Islet precursor cell (in vitro differentiated cells): ENCODE measurements at regions not wholly inside any gene's neighbourhood (a gene's known extent, or its start where the extent isn't known, plus 50 kb on each side); places are given as distances from the start of the nearest gene placed in this dataset.
"Not testable (repeated sequence)": the region's sequence is repeated elsewhere in the genome, so short reads cannot be mapped to it uniquely, and the experiment has no call there.

Experiments used
- DNase-seq: peaks from one replicate; pipeline ENCODE4 v3.0.0-alpha.2; 2018

DNA sequence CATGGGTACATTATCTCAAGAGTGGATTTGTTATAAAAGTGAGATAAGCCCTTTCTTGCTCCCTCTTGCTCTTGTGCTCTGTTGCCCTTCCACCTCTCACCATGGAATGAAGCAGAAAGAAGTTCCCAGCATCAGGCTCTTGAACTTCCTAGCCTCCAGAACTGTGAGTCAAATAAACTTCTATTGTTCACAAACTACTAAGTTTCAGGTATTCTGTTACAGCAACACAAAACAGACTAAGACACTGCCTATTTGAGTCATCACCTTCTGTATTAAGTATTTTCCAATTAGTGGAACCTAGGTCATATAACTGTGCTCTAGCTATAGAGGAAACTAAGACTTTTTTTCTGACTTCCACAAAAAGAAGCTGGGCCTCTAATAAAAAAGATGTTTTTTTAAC lies 201.2 kb upstream of the FOXG1 start:
- no peak for DNase-seq

DNA sequence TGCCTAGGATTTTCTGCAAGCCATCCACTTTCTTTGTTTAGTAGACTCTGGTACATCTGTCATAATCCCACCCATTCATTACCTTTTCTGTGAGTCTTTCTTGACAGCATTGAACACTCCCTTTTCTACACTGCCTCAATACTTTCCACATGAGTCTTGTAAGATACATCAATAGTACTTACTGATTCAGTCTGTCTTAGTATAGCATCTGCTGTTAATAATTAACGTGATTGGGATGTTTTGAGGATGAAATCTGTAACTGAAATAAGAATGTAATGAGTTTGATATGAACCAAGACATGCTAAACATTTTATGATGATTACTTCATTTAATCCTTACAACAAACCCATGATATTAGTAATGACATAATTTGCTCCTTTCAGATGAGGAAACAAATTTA lies 196.2 kb upstream of the FOXG1 start:
- no peak for DNase-seq

DNA sequence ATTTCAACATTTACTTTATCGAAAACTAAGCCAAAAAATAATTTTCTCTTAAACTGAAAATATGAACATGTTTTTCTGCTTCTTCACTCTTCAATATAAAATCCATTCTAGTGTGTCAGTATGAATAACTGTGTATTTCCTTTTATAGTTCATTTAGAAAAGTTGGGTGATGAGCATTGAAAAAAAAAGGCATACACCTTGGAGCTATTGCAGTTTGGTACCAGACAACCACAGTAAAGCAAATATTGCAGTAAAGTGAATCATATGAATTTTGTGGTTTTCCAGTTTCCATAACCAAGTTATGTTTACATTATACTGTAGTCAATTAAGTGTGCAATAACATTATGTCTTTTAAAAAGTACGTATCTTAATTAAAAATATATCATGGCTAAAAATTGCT lies 195.0 kb upstream of the FOXG1 start:
- no peak for DNase-seq

DNA sequence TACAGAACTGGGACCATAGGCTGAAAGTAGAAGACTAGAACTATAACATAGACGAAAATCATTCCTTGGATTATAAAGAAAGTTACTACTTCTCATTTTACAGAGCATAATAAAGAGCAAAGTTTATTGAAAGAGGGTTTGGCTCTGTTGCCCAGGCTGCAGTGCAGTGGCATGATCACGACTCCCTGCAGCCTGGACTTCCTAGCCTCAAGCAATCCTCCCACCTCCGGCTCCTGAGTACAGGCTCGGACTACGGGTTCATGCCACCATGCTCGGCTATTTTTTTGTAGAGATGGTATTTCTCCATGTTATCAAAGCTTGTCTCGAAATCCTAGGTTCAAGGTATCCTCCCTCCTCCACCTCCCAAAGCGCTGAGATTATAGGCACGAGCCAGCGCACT lies 190.1 kb upstream of the FOXG1 start:
- peak; percentile 57 for DNase-seq

DNA sequence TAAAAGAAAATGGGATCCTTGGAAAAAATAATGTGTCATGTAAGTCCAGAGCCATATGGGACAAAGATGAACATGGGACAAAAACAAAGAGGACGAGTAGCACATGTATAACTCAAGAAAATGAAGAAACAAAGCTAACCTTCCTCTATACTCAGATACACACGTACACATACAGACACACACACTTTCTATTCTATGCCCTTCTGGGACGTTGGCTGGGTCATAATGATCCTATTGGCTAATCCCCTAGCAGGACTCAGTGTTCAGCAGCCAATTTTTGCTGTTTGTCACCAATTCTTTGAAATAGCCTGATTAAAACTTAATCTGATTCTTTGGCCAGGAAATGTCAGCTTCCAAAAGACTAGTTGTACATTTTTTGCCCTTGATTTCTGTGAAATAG lies 189.4 kb upstream of the FOXG1 start:
- DNase-seq = no peak

DNA sequence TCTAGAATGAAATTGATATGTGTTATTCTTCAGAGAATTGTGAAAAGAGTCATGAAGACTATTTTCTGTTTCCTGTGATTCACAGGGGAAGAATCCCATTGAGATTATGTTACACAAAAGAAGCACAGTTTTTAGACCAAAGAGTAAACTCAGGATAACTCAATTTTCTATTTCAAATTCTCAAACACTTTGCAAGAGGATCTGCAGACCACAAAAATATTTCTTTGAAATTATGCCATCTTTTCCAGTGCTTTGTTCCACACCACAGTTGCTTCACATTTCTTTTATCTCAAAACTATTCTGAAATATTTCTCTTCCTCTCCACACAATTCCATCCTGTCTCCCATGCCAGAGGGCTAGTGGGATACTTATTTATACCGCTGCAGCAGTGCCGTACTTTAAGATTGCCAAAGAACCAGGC lies 188.9 kb upstream of the FOXG1 start:
- DNase-seq = no peak

DNA sequence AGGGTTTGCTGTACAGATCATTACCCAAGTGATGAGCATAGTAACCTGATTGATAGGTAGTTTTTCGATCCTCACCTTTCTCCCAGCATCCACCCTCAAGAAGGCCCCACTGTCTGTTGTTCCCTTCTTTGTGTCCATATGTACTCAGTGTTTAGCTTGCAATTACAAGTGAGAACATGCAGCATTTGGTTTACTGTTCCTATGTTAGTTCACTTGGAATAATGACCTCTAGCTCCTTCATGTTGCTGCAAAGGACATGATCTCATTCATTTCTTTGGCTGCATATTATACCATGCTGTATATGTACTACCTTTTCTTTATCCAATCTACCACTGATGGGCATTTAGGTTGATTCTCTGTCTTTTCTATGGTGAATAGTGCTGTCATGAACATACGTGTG lies 181.6 kb upstream of the FOXG1 start:
- DNase-seq = no peak

DNA sequence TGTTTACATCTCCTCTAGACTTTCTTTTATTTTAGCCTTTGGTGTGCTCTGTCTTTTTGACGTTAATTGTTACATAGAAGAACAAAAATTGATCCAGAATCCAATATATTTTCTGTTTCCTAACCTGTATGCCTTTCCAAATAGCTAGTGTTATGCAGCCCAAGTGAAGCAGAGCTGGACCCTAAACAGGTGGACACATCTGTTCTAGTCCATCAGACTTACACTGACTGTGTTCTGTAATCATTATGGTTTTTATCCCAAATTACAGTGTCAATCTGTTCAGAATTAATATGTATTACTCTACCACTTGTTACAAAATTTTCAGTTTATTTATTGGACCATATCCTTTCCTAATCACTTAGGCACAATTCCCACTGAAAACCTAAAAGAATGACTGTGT lies 176.8 kb upstream of the FOXG1 start:
- DNase-seq = no peak

DNA sequence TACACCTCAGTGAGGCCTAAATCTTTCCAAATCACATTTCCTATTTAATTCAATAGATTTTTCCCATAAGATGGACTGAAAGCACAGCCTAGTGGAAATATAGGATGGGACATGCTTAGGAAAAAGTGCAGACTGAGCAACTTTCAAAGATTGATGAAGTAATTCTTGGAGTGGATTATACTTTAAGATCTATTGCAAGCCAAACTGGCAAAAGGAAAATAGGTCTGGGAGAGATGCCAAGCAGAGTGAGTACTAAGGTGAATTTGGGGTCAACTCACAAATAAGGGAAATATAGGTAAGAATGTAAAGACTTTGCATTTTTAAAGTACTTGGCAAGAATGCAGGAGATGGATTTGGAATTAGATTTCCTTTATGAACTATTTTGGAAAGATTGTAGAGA lies 170.2 kb upstream of the FOXG1 start:
- DNase-seq = no peak

DNA sequence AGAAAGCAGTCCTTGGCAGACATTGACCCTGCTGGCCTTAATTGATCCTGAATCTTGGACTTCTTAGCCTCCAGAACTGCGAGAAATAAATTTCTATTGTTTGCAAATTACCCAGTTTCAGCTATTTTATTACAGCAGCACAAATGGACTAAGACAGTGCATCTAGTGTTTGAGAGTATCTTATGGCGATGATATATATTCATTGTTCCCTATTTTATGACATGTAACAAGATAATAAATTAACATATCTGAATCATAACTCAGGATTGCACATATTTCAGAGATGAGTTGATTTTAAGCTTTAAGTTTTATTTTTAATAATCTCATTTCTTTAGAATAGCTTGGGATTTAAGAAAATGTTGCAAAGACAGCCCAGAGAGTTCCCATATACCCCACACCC lies 167.4 kb upstream of the FOXG1 start:
- no peak for DNase-seq

DNA sequence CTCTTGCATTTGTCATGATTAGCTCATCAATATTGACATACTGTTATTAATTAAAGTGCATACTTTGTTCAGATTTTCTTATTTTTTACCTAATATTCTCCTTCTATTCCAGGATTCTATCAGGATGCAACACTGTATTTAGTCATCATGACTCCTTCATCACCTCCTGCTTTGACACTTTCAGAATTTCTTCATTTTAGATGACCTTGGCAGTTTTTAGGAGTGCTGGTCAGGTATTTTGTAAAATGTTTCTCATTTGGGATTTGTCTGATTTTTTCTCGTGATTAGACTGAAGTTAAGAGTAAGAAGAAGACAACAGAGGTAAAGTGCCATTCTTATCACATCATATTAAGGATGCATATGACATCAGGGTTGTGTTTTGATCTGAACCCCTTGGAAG lies 167.0 kb upstream of the FOXG1 start:
- DNase-seq = no peak

DNA sequence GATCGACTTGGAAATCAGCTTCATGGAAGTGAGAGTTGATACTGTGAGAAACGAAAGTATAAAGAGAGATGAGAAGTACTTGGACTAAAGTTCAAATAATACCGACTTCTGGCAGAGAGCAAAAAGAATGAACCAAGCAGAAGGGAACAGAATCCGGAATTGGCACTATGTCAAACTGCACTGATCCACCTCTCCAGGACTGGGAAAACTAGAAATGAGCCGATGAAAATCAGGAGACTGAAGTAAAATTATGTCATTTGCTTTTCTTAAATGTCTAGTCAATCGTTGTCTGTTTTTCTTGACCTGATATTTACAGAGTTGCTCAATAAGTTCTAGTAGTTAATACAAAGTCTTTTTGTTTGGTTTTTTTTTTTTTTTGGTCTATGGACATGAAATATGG lies 163.0 kb upstream of the FOXG1 start:
- no peak for DNase-seq

DNA sequence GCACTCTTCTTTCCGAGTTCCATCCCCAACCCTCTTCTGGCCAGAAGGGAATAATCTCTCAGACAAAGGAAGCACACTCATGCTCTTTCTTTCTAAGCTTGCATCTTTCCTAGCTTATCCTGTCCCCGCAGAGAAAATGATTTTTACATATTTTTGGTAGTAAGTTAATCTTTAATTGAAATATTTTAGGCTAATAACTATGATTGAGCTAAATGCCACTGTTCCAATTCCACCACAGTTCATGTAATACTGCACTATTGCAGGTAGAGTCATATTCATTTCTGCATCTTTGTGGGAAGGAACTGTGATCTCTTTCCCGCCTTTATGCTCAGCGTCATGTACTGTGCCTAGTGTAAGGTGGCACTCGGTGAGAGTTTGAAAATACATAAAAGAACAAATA lies 158.9 kb upstream of the FOXG1 start:
- no peak for DNase-seq

DNA sequence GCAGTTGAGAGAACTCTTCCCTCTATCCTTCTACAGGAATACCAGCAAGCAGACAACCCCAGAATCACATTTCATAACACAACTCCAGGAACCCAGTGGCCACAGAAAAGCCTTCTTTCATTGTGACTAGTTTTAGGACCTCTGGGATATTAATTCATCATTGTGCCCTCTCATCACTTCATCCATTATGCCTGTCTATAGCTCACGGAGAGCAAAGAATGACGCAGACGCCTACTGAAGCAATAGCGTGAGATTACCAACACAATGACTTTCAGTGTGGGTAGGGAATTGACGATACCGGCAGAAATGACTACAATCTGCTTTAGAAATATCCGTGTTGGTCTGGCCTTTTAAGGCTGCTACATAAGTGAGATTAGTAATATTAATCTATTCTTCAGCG lies 158.1 kb upstream of the FOXG1 start:
- no peak for DNase-seq

DNA sequence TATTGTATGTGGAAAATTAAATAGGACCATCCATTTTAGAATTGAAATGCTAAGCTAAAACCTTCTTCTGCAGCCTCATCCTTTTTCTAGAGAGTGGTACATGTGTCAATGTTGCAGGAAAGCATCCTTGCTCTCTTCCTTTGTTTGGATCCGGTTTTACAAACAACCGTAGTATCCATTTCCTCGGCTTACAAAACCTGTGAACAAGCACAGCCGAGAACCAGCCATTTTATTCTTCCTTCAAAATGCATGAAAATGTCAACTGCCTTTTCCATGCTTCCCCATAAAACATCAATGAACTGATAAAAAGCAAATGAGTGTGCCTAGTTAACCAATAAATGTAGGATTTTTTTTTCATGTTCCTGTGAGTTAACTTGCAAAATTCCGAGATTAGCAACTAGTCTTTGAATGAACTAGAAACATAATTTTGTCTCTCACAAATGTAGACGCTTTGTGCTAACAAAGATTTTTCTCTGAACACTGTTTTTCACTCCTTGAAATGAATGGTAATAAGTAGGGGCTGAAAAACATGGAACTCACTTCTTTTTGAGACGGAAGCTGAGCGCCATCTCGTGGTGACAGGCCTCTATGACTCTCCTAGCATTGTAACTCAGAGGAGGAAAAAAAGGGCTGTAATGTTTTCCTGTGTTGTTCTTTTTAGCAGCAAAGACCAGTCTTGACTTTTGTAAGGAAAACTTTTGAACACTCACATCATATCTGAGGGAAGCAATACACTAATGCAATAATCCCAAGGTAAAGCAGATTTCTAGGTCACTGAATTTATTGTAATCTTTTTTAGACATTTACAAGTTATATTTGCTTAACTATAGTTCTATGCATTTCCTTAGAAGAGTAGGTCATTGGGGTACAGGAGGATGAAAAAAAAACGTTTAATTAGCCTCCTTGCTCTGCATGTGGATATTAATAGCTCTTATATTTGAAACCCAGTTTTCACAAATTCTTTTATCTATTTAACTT lies 157.4 kb upstream of the FOXG1 start:
- DNase-seq = peak; percentile 64

DNA sequence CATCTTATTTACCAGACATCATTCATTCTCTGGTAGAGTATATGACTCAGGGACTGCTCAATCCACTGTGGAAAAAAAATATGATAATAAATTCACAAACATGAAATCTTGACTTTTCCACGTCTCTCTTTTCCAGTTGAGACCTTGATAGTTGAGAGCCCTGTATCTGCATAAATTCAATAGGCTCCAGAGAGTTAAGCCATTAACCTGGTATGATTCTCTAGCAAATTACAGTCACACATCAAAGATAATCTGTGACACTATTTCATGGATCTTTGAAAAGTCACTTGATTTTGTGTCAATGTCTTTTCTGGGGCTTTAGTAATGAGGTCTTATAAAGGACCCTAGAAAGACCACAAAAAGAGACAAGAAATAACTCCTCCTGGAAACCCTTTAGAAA lies 154.2 kb upstream of the FOXG1 start:
- no peak for DNase-seq

DNA sequence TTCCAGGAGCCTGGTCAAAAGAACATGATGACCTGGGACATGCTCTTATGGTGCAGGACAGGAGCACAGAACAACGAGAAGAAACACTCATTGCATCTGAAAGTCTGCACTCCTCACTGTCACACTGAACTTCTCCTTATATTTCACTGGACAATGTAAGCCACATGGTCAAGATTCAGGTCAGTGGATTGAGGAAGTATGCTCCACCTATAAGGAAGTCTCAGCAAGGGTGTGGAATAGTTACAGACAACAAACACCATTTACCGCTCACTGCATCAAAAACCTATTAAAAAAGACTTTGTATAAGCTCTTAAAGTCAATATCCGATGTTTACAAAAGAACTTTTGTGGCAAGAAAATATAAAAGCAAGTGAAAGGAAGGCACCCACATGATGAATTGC lies 153.1 kb upstream of the FOXG1 start:
- DNase-seq = no peak

DNA sequence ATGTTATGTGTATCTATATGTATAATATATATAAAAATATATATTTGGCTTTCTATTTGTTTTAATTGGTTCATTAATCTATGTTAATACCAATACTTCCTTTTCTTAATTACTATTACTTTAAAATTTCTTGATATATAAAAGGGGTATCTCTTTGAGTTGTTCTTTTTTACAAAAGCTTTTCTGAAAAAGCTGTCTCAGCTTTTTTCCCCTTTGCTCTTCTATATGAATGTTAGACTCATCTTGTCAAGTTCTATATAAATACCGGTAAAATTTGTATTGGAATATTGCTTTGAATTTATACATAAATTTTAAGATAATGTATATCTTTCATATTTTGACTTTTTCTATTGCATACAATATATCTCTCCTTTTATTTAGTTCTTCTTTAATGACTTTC lies 139.8 kb upstream of the FOXG1 start:
- DNase-seq = no peak

DNA sequence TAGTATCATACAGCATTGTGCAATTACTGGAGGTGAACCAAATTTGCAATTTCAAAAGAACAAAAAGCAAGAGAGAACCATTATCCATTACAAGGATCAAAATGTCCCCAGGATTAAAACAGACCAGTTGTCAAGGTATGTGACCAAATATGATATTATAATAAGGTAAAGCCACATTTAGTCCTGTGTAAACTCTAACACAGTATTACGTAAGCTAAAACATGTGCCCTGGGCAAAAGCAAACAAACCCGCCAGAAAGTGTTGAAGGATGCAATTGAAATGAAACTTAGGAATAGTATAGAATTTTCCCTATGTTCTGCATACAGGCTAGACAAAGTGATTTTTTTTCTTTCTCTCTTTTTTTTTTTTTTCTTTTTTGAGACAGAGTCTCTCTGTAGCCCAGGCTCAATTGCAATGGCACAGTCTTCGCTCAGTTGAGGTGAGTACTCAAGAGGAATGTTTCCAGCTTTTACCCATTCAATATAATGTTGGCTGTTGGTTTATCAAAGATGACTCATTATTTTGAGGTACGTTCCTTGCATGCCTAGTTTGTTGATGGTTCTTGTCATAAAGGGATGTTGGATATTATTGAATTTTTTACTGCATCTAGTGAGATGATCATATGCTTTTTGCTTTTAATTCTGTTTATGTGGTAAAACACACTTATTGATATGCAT lies 137.1 kb upstream of the FOXG1 start:
- DNase-seq = no peak

DNA sequence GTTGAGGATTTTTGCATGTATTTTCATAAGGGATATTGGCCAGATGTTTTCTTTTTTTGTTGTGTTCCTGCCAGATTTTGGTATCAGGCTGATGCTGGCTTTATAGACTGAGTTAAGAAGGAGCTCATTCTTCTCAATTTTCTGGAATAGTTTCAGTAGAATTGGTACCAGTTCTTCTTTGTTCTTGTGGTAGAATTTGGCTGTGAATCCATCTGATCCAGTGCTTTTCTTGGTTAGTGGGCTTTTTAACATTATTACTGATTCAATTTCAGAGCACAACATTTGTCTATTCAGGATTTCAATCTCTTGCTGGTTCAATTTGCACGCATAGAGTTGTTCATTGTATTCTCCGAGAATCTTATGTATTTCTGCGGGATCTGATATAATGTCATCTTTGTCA lies 136.5 kb upstream of the FOXG1 start:
- DNase-seq = no peak

DNA sequence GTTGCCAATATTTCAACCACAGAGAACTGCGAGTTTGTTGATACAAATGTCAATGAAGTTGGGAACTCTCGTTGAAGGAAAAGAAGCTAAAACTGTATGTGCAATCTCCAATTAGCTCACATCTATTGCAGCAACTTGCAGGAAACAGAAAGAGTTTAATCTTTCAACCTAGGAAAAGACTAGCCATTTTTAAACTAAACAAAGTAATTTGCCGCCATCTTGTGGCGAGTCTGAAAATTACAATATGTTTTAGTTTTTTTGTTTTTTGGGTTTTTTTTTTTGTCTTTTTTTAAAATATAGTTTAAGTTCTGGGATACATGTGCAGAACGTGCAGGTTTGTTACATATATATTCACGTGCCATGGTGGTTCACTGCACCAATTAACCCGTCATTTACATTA lies 131.2 kb upstream of the FOXG1 start:
- no peak for DNase-seq

DNA sequence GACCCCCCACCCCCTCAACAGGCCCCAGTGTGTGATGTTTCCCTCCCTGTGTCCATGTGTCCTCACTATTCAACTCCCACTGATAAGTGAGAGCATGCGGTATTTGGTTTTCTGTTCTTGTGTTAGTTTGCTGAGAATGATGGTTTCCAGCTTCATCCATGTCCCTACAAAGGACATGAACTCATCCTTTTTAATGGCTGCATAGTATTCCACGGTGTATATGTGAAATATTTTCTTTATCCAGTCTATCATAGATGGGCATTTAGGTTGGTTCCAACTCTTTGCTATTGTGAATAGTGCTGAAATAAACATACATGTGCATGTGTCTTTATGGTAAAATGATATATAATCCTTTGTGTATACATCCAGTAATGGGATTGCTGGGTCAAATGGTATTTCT lies 130.8 kb upstream of the FOXG1 start:
- not testable (repeated sequence) for DNase-seq

DNA sequence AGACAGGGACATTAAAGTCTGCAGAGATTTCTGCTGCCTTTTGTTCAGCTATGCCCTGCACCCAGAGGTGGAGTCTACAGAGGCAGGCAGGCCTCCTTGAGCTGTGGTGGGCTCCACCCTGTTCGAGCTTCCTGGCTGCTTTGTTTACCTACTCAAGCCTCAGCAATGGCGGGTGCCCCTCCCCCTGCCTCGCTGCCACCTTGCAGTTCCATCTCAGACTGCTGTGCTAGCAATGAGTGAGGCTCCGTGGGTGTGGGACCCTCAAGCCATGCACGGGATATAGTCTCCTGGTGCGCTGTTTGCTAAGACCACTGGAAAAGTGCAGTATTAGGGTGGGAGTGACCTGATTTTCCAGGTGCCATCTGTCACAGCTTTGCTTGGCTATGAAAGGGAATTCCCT lies 125.4 kb upstream of the FOXG1 start:
- DNase-seq = not testable (repeated sequence)

DNA sequence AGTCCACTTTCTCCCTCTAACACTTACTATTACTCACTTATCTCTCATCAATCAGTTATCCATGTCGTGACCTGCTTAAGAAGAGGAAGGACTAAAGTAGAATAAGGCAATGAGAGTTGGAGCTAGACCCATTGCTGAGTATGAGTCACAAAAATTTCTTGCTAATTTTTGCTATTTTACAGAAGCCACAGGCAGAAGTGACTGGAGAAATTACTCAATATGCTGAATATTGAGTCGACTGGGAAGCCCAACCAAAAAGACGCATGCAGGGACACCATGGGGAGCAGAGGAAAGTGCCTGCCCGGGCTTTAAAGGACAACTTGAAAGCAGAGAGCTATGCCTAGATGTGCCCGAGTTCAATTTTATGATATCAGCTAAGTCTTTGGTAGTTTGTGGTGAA lies 115.4 kb upstream of the FOXG1 start:
- no peak for DNase-seq

DNA sequence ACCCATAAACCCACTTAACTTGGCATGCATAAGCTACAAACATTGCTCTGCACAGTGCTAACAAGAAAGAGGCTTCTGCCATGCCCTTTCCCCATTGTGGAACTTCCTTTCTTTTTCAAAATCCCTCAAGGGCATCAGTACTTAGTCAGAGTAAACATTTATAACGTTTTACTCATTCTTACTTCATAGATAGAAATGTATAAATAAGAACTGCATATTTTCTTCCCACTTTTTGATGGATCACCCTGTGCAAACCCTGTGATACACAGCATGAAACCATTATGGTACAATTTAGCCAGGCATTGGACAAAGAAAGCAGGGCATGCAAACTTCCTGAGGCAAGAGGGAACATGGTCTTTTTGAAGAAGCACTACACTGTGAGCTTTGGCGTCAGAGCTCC lies 113.8 kb upstream of the FOXG1 start:
- DNase-seq = no peak
